HepG2 (cell line): ENCODE measurements at regions not wholly inside any gene's neighbourhood (a gene's known extent, or its start where the extent isn't known, plus 50 kb on each side); places are given as distances from the start of the nearest gene placed in this dataset.

ENCODE experiments used
- CEBPG ChIP-seq: IDR thresholded peaks from 2 replicates; pipeline ENCODE4 v1.6.1; 2016
- GATAD2A ChIP-seq: IDR thresholded peaks from 2 replicates; pipeline ENCODE4 v1.6.1; 2016
- ISL2 ChIP-seq: sonication (generic); formaldehyde crosslinking; IDR thresholded peaks from 2 replicates; pipeline ENCODE4 v1.5.0; 2020; ENCODE audit warnings: missing genetic modification reagents
- NCOA1 ChIP-seq: sonication (generic); formaldehyde crosslinking; IDR thresholded peaks from 2 replicates; pipeline ENCODE4 v1.9.0; 2021; ENCODE audit warnings: missing genetic modification reagents
- NCOA2 ChIP-seq: sonication (generic); formaldehyde crosslinking; IDR thresholded peaks from 2 replicates; pipeline ENCODE4 v1.8.0; 2022; ENCODE audit warnings: inconsistent platforms
- PHF8 ChIP-seq: sonication (generic); formaldehyde crosslinking; IDR thresholded peaks from 2 replicates; pipeline ENCODE4 v1.5.0; 2020; ENCODE audit warnings: missing genetic modification reagents
- RARA ChIP-seq: IDR thresholded peaks from 2 replicates; pipeline ENCODE4 v1.6.1; 2016; ENCODE audit warnings: missing genetic modification reagents, missing compliant biosample characterization
- RXRB ChIP-seq: IDR thresholded peaks from 2 replicates; pipeline ENCODE4 v1.6.1; 2016; ENCODE audit warnings: borderline replicate concordance, missing genetic modification reagents, missing compliant biosample characterization
- SATB2 ChIP-seq: sonication (generic); formaldehyde crosslinking; IDR thresholded peaks from 2 replicates; pipeline ENCODE4 v1.5.0; 2020; ENCODE audit warnings: missing genetic modification reagents
- SOX13 ChIP-seq, 3 experiments: fragments of 450-650 bp in 1 of 3; sonication (generic) in 1 of 3; formaldehyde crosslinking in 1 of 3; IDR thresholded peaks in 2 of 3; conservative IDR thresholded peaks in 1 of 3; 2 replicates each; pipeline versions ENCODE4 v1.5.0 to v1.6.1; 2016 to 2020; ENCODE audit warnings: antibody characterized with exemption in 1 of 3, mild to moderate bottlenecking in 1 of 3, missing compliant biosample characterization in 1 of 3, missing genetic modification reagents in 1 of 3, moderate library complexity in 1 of 3
- TOPORS ChIP-seq: sonication (generic); formaldehyde crosslinking; IDR thresholded peaks from 2 replicates; pipeline ENCODE4 v1.8.0; 2023; ENCODE audit warnings: mild to moderate bottlenecking, missing genetic modification reagents
- XRCC5 ChIP-seq: fragments of 200-400 bp; formaldehyde crosslinking; optimal IDR thresholded peaks from 2 replicates; pipeline ENCODE3; 2017; ENCODE audit warnings: mild to moderate bottlenecking, low read length
- ZNF660 ChIP-seq: sonication (generic); formaldehyde crosslinking; IDR thresholded peaks from 2 replicates; pipeline ENCODE4 v1.5.1; 2020; ENCODE audit warnings: mild to moderate bottlenecking, low read depth, missing genetic modification reagents, borderline replicate concordance
- ZNF737 ChIP-seq: sonication (generic); formaldehyde crosslinking; IDR thresholded peaks from 2 replicates; pipeline ENCODE4 v1.5.0; 2020; ENCODE audit warnings: missing genetic modification reagents, mild to moderate bottlenecking, borderline replicate concordance
- ZNF761 ChIP-seq: sonication (generic); formaldehyde crosslinking; conservative IDR thresholded peaks from 2 replicates; pipeline ENCODE4 v1.4.0; 2020; ENCODE audit warnings: mild to moderate bottlenecking, missing genetic modification reagents
- TF ChIP-seq, protein P1 (sequence below): sonication (generic); formaldehyde crosslinking; conservative IDR thresholded peaks from 2 replicates; pipeline ENCODE4 v1.8.0; 2022; ENCODE audit warnings: low read depth, missing genetic modification reagents
- TF ChIP-seq, protein P2 (sequence below): IDR thresholded peaks from 2 replicates; pipeline ENCODE4 v1.6.1; 2016
- TF ChIP-seq, protein P3 (sequence below): sonication (generic); formaldehyde crosslinking; conservative IDR thresholded peaks from 2 replicates; pipeline ENCODE4 v1.4.0; 2020; ENCODE audit warnings: missing genetic modification reagents
- TF ChIP-seq, protein P4 (sequence below): sonication (generic); formaldehyde crosslinking; IDR thresholded peaks from 2 replicates; pipeline ENCODE4 v1.5.0; 2020; ENCODE audit warnings: missing genetic modification reagents
- TF ChIP-seq, protein P5 (sequence below): IDR thresholded peaks from 2 replicates; pipeline ENCODE4 v1.6.1; 2016; ENCODE audit warnings: low read depth
- TF ChIP-seq, protein P6 (sequence below): sonication (generic); formaldehyde crosslinking; IDR thresholded peaks from 2 replicates; pipeline ENCODE4 v1.5.1; 2020; ENCODE audit warnings: missing genetic modification reagents, mild to moderate bottlenecking, borderline replicate concordance

DNA sequence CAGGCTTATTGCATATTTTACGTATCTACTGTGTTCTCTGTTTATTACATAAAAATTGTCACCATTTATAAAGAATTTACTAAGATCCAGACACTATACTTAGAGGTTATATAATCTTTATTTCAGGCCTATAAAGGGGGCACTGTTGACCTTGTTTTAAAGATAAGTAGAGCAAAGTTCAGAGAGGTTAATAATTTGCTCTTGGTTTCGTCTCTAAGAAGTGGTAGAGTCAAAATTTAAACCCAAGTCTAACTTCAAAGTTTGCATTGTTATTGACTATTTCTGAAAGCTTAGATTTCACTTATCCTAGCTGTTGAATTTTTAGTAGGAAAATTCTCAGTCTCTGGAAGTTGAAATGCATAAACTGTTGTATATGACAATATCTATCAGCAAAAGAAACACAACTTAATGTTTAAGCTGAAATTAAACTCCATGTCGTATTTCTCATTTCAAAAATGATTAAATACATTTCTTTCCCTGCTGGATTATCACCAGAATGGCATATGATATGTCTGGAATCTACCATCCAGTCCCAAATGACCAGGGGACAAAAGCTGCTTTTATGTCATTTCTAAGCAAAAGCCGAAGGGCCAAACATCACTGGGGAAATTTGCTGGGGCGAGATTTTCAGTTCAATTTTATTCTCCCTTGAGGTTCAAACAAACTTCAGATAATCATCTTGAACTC is 138.4 kb downstream of the SLC7A11 start (continued):
- TF ChIP-seq SATB2 (no peak), RXRB (CRISPR knock-in tag) (peak; percentile 94), ZNF660 (CRISPR knock-in tag) (no peak), NCOA1 (CRISPR knock-in tag) (no peak), TOPORS (no peak), ZNF761 (no peak), SOX13 (IDR thresholded peaks at IDR 0.05) (no peak), SOX13 (CRISPR knock-in tag; conservative IDR thresholded peaks at IDR 0.05 in 1 of 2, IDR thresholded peaks at IDR 0.05 in 1 of 2) (peak in 1 of 2 experiments; percentile 56; a peak in 1 of 4 replicates), PHF8 (CRISPR knock-in tag) (no peak), NCOA2 (CRISPR knock-in tag) (peak; percentile 68), ZNF737 (CRISPR knock-in tag) (no peak), XRCC5 (no peak), GATAD2A (CRISPR knock-in tag) (peak; percentile 66), CEBPG (CRISPR knock-in tag) (0 out of 2 replicates have a peak, but pooled peaks have one; percentile 9), RARA (0 out of 2 replicates have a peak, but pooled peaks have one; percentile 14), ISL2 (peak; percentile 50; the same call in 1 of the 2 replicates)
- TF ChIP-seq, protein P1, sequence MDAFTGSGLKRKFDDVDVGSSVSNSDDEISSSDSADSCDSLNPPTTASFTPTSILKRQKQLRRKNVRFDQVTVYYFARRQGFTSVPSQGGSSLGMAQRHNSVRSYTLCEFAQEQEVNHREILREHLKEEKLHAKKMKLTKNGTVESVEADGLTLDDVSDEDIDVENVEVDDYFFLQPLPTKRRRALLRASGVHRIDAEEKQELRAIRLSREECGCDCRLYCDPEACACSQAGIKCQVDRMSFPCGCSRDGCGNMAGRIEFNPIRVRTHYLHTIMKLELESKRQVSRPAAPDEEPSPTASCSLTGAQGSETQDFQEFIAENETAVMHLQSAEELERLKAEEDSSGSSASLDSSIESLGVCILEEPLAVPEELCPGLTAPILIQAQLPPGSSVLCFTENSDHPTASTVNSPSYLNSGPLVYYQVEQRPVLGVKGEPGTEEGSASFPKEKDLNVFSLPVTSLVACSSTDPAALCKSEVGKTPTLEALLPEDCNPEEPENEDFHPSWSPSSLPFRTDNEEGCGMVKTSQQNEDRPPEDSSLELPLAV (CRISPR knock-in tag): no peak
- TF ChIP-seq, protein P2, sequence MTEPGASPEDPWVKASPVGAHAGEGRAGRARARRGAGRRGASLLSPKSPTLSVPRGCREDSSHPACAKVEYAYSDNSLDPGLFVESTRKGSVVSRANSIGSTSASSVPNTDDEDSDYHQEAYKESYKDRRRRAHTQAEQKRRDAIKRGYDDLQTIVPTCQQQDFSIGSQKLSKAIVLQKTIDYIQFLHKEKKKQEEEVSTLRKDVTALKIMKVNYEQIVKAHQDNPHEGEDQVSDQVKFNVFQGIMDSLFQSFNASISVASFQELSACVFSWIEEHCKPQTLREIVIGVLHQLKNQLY: 0 out of 2 replicates have a peak, but pooled peaks have one; percentile 20
- TF ChIP-seq, protein P3, sequence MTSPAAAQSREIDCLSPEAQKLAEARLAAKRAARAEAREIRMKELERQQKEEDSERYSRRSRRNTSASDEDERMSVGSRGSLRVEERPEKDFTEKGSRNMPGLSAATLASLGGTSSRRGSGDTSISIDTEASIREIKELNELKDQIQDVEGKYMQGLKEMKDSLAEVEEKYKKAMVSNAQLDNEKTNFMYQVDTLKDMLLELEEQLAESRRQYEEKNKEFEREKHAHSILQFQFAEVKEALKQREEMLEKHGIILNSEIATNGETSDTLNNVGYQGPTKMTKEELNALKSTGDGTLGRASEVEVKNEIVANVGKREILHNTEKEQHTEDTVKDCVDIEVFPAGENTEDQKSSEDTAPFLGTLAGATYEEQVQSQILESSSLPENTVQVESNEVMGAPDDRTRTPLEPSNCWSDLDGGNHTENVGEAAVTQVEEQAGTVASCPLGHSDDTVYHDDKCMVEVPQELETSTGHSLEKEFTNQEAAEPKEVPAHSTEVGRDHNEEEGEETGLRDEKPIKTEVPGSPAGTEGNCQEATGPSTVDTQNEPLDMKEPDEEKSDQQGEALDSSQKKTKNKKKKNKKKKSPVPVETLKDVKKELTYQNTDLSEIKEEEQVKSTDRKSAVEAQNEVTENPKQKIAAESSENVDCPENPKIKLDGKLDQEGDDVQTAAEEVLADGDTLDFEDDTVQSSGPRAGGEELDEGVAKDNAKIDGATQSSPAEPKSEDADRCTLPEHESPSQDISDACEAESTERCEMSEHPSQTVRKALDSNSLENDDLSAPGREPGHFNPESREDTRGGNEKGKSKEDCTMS (CRISPR knock-in tag): no peak
- TF ChIP-seq, protein P4, sequence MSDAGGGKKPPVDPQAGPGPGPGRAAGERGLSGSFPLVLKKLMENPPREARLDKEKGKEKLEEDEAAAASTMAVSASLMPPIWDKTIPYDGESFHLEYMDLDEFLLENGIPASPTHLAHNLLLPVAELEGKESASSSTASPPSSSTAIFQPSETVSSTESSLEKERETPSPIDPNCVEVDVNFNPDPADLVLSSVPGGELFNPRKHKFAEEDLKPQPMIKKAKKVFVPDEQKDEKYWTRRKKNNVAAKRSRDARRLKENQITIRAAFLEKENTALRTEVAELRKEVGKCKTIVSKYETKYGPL (CRISPR knock-in tag): peak; percentile 76; the same call in 1 of the 2 replicates
- TF ChIP-seq, protein P5, sequence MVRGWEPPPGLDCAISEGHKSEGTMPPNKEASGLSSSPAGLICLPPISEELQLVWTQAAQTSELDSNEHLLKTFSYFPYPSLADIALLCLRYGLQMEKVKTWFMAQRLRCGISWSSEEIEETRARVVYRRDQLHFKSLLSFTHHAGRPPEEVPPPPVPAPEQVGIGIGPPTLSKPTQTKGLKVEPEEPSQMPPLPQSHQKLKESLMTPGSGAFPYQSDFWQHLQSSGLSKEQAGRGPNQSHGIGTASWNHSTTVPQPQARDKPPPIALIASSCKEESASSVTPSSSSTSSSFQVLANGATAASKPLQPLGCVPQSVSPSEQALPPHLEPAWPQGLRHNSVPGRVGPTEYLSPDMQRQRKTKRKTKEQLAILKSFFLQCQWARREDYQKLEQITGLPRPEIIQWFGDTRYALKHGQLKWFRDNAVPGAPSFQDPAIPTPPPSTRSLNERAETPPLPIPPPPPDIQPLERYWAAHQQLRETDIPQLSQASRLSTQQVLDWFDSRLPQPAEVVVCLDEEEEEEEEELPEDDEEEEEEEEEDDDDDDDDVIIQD: 0 out of 2 replicates have a peak, but pooled peaks have one; percentile 15
- TF ChIP-seq, protein P6, sequence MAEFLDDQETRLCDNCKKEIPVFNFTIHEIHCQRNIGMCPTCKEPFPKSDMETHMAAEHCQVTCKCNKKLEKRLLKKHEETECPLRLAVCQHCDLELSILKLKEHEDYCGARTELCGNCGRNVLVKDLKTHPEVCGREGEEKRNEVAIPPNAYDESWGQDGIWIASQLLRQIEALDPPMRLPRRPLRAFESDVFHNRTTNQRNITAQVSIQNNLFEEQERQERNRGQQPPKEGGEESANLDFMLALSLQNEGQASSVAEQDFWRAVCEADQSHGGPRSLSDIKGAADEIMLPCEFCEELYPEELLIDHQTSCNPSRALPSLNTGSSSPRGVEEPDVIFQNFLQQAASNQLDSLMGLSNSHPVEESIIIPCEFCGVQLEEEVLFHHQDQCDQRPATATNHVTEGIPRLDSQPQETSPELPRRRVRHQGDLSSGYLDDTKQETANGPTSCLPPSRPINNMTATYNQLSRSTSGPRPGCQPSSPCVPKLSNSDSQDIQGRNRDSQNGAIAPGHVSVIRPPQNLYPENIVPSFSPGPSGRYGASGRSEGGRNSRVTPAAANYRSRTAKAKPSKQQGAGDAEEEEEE (CRISPR knock-in tag): no peak
